ENCODE measurements at regions not wholly inside any gene's neighbourhood (a gene's known extent, or its start where the extent isn't known, plus 50 kb on each side); places are given as distances from the start of the nearest gene placed in this dataset.

GRCh38 chr5:96072138-96072790 lies 110.6 kb upstream of the ELL2 start (continued):
- no peak for TF ChIP-seq IRF3 (IDR thresholded peaks at IDR 0.05)
- no peak for TF ChIP-seq HCFC1 (IDR thresholded peaks at IDR 0.05; ENCODE audit: low read length)
- TF ChIP-seq SREBF1 (IDR thresholded peaks at IDR 0.05; ENCODE audit: low read length), result no peak

- Histone ChIP-seq H2AFZ (ENCODE audit: control insufficient read depth, low read depth, low read length) (no peak overlapping the region), H3K9ac (ENCODE audit: control insufficient read depth, insufficient read depth, low read length) (no peak overlapping the region), H3K9me3 (replicated peaks; ENCODE audit: control insufficient read depth, insufficient read depth, low read length) (no peaks in the 10 kb centered on the region), H4K20me1 (ENCODE audit: control insufficient read depth, insufficient read depth) (no peaks in the 10 kb centered on the region), H3K79me2 (ENCODE audit: control insufficient read depth, insufficient read depth, low read length) (no peaks in the 10 kb centered on the region), H3K27me3 (replicated peaks in 1 of 2; ENCODE audit: control insufficient read depth in 2 of 2, insufficient read depth in 2 of 2, low read length in 1 of 2) (no peaks in the 10 kb centered on the region), H3K4me1 (ENCODE audit: control insufficient read depth, insufficient read depth, low read length) (peaks cover 4% of the 10 kb centered on the region), H3K27ac (ENCODE audit: control insufficient read depth, insufficient read depth) (no peak overlapping the region), H3K4me3 (no peak overlapping the region), H3K4me2 (ENCODE audit: control insufficient read depth, insufficient read depth) (no peak overlapping the region), H3K36me3 (ENCODE audit: control insufficient read depth in 2 of 2, insufficient read depth in 2 of 2, low read length in 1 of 2) (no peaks in the 10 kb centered on the region)
- RAD21 ChIA-PET (ENCODE audit: unreplicated experiment), result no interaction called here
- intact Hi-C loops (cut with micrococcal nuclease; ENCODE audit: unreplicated experiment) (no loop called here), in situ Hi-C loops (cut with MboI) (no loop called here)
- 79% methylated on average over 5 of the region's 5 CpGs for WGBS (ENCODE audit: insufficient coverage, insufficient replicate concordance, low lambda C conversion rate, missing lambda C conversion rate)
- CTCF ChIA-PET, result no interaction called here
- DNase-seq (ENCODE audit: low read depth, low spot score) (no peak), ATAC-seq (no peak), FAIRE-seq (no peak)
- no TSS peak for BruUV-seq (replicated peaks)
- SMC1A ChIA-PET (ENCODE audit: uncharacterized antibody, unreplicated experiment), result interaction anchor here (0.6 kb wide), 1 partner anchor 50 kb away, joined by 3 read pairs; no protein-coding TSS in a partner anchor
- POLR2A ChIA-PET, result no interaction called here
- TF ChIP-seq RUNX3 (IDR thresholded peaks at IDR 0.05; ENCODE audit: low read length) (no peak), TCF12 (IDR thresholded peaks at IDR 0.05; ENCODE audit: low read depth, low read length) (no peak), SKIL (IDR thresholded peaks at IDR 0.05; ENCODE audit: low read depth, poor library complexity, severe bottlenecking) (no peak), CREB1 (IDR thresholded peaks at IDR 0.05; ENCODE audit: low read depth) (no peak), SMAD1 (IDR thresholded peaks at IDR 0.05; ENCODE audit: low read depth, partially characterized antibody) (no peak), PKNOX1 (IDR thresholded peaks at IDR 0.05) (no peak), E2F4 (IDR thresholded peaks at IDR 0.05; ENCODE audit: low read depth, low read length) (no peak), ZBTB40 (IDR thresholded peaks at IDR 0.05; ENCODE audit: borderline replicate concordance) (no peak), SUZ12 (IDR thresholded peaks at IDR 0.05; ENCODE audit: unreplicated experiment) (no peak), TARDBP (IDR thresholded peaks at IDR 0.05; ENCODE audit: borderline replicate concordance) (no peak)
Measured at GRCh38 chr5:96070622-96071225, 109.1 kb upstream of the ELL2 start.
